ENCODE measurements at regions not wholly inside any gene's neighbourhood (a gene's known extent, or its start where the extent isn't known, plus 50 kb on each side); places are given as distances from the start of the nearest gene placed in this dataset.

- TF ChIP-seq CTCF (IDR thresholded peaks at IDR 0.05; ENCODE audit: poor library complexity): no peak
- no peak for TF ChIP-seq EZH2phosphoT487 (IDR thresholded peaks at IDR 0.05; ENCODE audit: low read depth, severe bottlenecking, unreplicated experiment)
Measured at GRCh38 chr4:147050356-147050765, 104.7 kb upstream of the TTC29 start.
